Neuronal stem cell (in vitro differentiated cells): ENCODE measurements at regions not wholly inside any gene's neighbourhood (a gene's known extent, or its start where the extent isn't known, plus 50 kb on each side); places are given as distances from the start of the nearest gene placed in this dataset.

Source experiments
- DNase-seq: peaks from one replicate; pipeline ENCODE4 v3.0.0-alpha.2; 2013; ENCODE audit warnings: low spot score
- H2AFZ ChIP-seq: one replicate; pipeline ENCODE4 v1.6.1; 2013; ENCODE audit warnings: mild to moderate bottlenecking, low read length, inconsistent platforms
- H2AK5ac ChIP-seq: 2 replicates; pipeline ENCODE4 v1.6.1; 2013; ENCODE audit warnings: low read depth, mild to moderate bottlenecking, inconsistent platforms, low read length, moderate library complexity, mixed read lengths
- H2BK120ac ChIP-seq: 2 replicates; pipeline ENCODE4 v1.6.1; 2013; ENCODE audit warnings: low read depth, mild to moderate bottlenecking, inconsistent platforms, low read length, moderate library complexity, mixed read lengths
- H2BK12ac ChIP-seq: one replicate; pipeline ENCODE4 v1.6.1; 2013; ENCODE audit warnings: low read length, inconsistent platforms
- H2BK15ac ChIP-seq: 2 replicates; pipeline ENCODE4 v1.6.1; 2013; ENCODE audit warnings: mild to moderate bottlenecking, low read length, inconsistent platforms, mixed read lengths
- H2BK5ac ChIP-seq: one replicate; pipeline ENCODE4 v1.6.1; 2013; ENCODE audit warnings: inconsistent platforms, mild to moderate bottlenecking, low read length, moderate library complexity
- H3K14ac ChIP-seq: one replicate; pipeline ENCODE4 v1.6.1; 2013; ENCODE audit warnings: low read length, inconsistent platforms
- H3K18ac ChIP-seq: 2 replicates; pipeline ENCODE4 v1.6.1; 2013; ENCODE audit warnings: low read length, inconsistent platforms
- H3K23ac ChIP-seq: 2 replicates; pipeline ENCODE4 v1.6.1; 2013; ENCODE audit warnings: low read depth, mild to moderate bottlenecking, mixed read lengths, low read length, inconsistent platforms; ENCODE audit not compliant: poor library complexity
- H3K27ac ChIP-seq: replicated peaks from 3 replicates; pipeline ENCODE4 v1.5.1; 2013; ENCODE audit warnings: low read length, inconsistent platforms
- H3K27me3 ChIP-seq, 3 experiments: 2 replicates each; pipeline ENCODE4 v1.6.1; 2013; ENCODE audit warnings: low read length in 3 of 3, mild to moderate bottlenecking in 2 of 3, inconsistent platforms in 1 of 3, low read depth in 1 of 3, mixed read lengths in 1 of 3, moderate library complexity in 1 of 3; ENCODE audit not compliant: control insufficient read depth in 3 of 3, insufficient read depth in 3 of 3
- H3K36me3 ChIP-seq, 2 donors: replicated peaks in 1 of 2; 2 replicates each; pipeline ENCODE4 v1.6.1; 2013; ENCODE audit warnings: low read length in 2 of 2; ENCODE audit not compliant: control insufficient read depth in 2 of 2, insufficient read depth in 2 of 2
- H3K4ac ChIP-seq: 2 replicates; pipeline ENCODE4 v1.6.1; 2013; ENCODE audit warnings: inconsistent platforms, mild to moderate bottlenecking, low read length, moderate library complexity
- H3K4me1 ChIP-seq, 2 donors: 1 replicate in 1 of 2; 2 replicates in 1 of 2; pipeline ENCODE4 v1.6.1; 2013; ENCODE audit warnings: low read length in 2 of 2, low read depth in 1 of 2; ENCODE audit not compliant: control insufficient read depth in 2 of 2, insufficient read depth in 1 of 2
- H3K4me2 ChIP-seq: one replicate; pipeline ENCODE4 v1.6.1; 2013; ENCODE audit warnings: mild to moderate bottlenecking, low read length, inconsistent platforms; ENCODE audit not compliant: insufficient read depth, poor library complexity, severe bottlenecking
- H3K4me3 ChIP-seq, 2 donors: 2 replicates each; pipeline ENCODE4 v1.5.1; 2013; ENCODE audit warnings: low read length in 2 of 2, mild to moderate bottlenecking in 2 of 2, inconsistent platforms in 1 of 2, moderate library complexity in 1 of 2
- H3K79me1 ChIP-seq: one replicate; pipeline ENCODE4 v1.6.1; 2013; ENCODE audit warnings: low read depth, mild to moderate bottlenecking, inconsistent platforms, low read length, moderate library complexity
- H3K9ac ChIP-seq: one replicate; pipeline ENCODE4 v1.6.1; 2013; ENCODE audit warnings: mild to moderate bottlenecking, low read depth, low read length, inconsistent platforms; ENCODE audit not compliant: poor library complexity
- H3K9me3 ChIP-seq, 2 donors: replicated peaks in 1 of 2; 2 replicates each; pipeline versions ENCODE3 to v1.6.1; 2013; ENCODE audit warnings: low read length in 2 of 2, mild to moderate bottlenecking in 2 of 2, inconsistent platforms in 1 of 2, low read depth in 1 of 2, mixed read lengths in 1 of 2, moderate library complexity in 1 of 2; ENCODE audit not compliant: control insufficient read depth in 2 of 2, insufficient read depth in 1 of 2
- H4K8ac ChIP-seq: one replicate; pipeline ENCODE4 v1.6.1; 2013; ENCODE audit warnings: low read depth, mild to moderate bottlenecking, inconsistent platforms, low read length, moderate library complexity
- H4K91ac ChIP-seq: one replicate; pipeline ENCODE4 v1.6.1; 2013; ENCODE audit warnings: low read length, low read depth, mild to moderate bottlenecking, inconsistent platforms; ENCODE audit not compliant: poor library complexity
- WGBS, 2 donors: extraction: QIAGEN DNeasy Blood & Tissue Kit; methylation state at CpG; one replicate each; pipeline ENCODE4 v1.1.7; 2013; ENCODE audit warnings: missing lambda C conversion rate in 2 of 2, mixed read lengths in 1 of 2; ENCODE audit not compliant: insufficient read length in 2 of 2, insufficient replicate concordance in 1 of 2; ENCODE audit errors: extremely low coverage in 2 of 2; 5-methylcytosine and 5-hydroxymethylcytosine counted together

GRCh38 chr18:55124078-55124763 is 165.0 kb upstream of the CCDC68 start:
- Histone ChIP-seq H3K4me1 (peaks cover 0 to 2% of the 10 kb centered on the region in 2 donors), H3K4me2 (no peak overlapping the region), H2BK12ac (no peak overlapping the region), H2BK15ac (no peak overlapping the region), H2BK120ac (no peak overlapping the region), H3K27me3 (no peaks in the 10 kb centered on the region), H3K27ac (no peak overlapping the region), H4K91ac (no peak overlapping the region), H3K14ac (no peak overlapping the region), H3K4ac (no peak overlapping the region), H4K8ac (no peak overlapping the region), H2AFZ (no peak overlapping the region), H3K79me1 (no peaks in the 10 kb centered on the region), H3K9me3 (no peaks in the 10 kb centered on the region), H2BK5ac (no peak overlapping the region), H3K9ac (no peak overlapping the region), H3K18ac (no peak overlapping the region), H3K36me3 (no peaks in the 10 kb centered on the region), H3K23ac (no peak overlapping the region), H2AK5ac (no peak overlapping the region), H3K4me3 (no peak overlapping the region)
- no peak for DNase-seq
- WGBS, 2 donors = no CpG with 5 or more reads among the region's 4 CpGs

GRCh38 chr18:55123361-55123760 is 164.1 kb upstream of the CCDC68 start:
- Histone ChIP-seq H3K27ac (no peak overlapping the region), H3K14ac (no peak overlapping the region), H3K18ac (no peak overlapping the region), H2BK120ac (no peak overlapping the region), H3K4me2 (no peak overlapping the region), H2BK15ac (no peak overlapping the region), H4K8ac (no peak overlapping the region), H3K4me3 (no peak overlapping the region), H3K23ac (no peak overlapping the region), H3K79me1 (no peaks in the 10 kb centered on the region), H3K4me1 (peaks cover 0 to under 1% of the 10 kb centered on the region in 2 donors), H3K27me3 (no peaks in the 10 kb centered on the region), H2AK5ac (no peak overlapping the region), H3K4ac (no peak overlapping the region), H3K9ac (no peak overlapping the region), H2BK5ac (no peak overlapping the region), H3K9me3 (no peaks in the 10 kb centered on the region), H2AFZ (no peak overlapping the region), H2BK12ac (no peak overlapping the region), H3K36me3 (no peaks in the 10 kb centered on the region), H4K91ac (no peak overlapping the region)
- no peak for DNase-seq

GRCh38 chr18:55121397-55122170 is 162.3 kb upstream of the CCDC68 start:
- no peak overlapping the region for H2BK5ac ChIP-seq
- no CpG with 5 or more reads among the region's 10 CpGs for WGBS, 2 donors
- no peaks in the 10 kb centered on the region for H3K36me3 ChIP-seq
- no peaks in the 10 kb centered on the region for H3K4me1 ChIP-seq
- H3K18ac ChIP-seq = no peak overlapping the region
- H2AK5ac ChIP-seq = no peak overlapping the region
- H3K14ac ChIP-seq = no peak overlapping the region
- H2BK15ac ChIP-seq = no peak overlapping the region
- H3K23ac ChIP-seq = no peak overlapping the region
- no peak overlapping the region for H3K4me3 ChIP-seq
- no peak overlapping the region for H3K4me2 ChIP-seq
- no peak overlapping the region for H2AFZ ChIP-seq
- H3K4ac ChIP-seq = no peak overlapping the region
- H3K27me3 ChIP-seq = no peaks in the 10 kb centered on the region
- no peak overlapping the region for H4K91ac ChIP-seq
- no peak overlapping the region for H4K8ac ChIP-seq
- no peaks in the 10 kb centered on the region for H3K9me3 ChIP-seq
- no peak overlapping the region for H3K27ac ChIP-seq
- H2BK120ac ChIP-seq = no peak overlapping the region
- no peak for DNase-seq
- no peak overlapping the region for H3K9ac ChIP-seq
- no peak overlapping the region for H2BK12ac ChIP-seq
- no peaks in the 10 kb centered on the region for H3K79me1 ChIP-seq

- Histone ChIP-seq H3K14ac (no peak overlapping the region), H2BK120ac (no peak overlapping the region), H3K4me2 (no peak overlapping the region), H3K27me3 (no peaks in the 10 kb centered on the region), H4K8ac (no peak overlapping the region), H2BK15ac (no peak overlapping the region), H3K23ac (no peak overlapping the region), H3K36me3 (no peaks in the 10 kb centered on the region), H3K4me3 (no peak overlapping the region), H4K91ac (no peak overlapping the region), H3K4me1 (no peaks in the 10 kb centered on the region), H2BK12ac (no peak overlapping the region), H3K9ac (no peak overlapping the region), H3K9me3 (no peaks in the 10 kb centered on the region), H2AFZ (no peak overlapping the region), H2BK5ac (no peak overlapping the region), H3K18ac (no peak overlapping the region), H3K4ac (no peak overlapping the region), H3K79me1 (no peaks in the 10 kb centered on the region), H3K27ac (no peak overlapping the region), H2AK5ac (no peak overlapping the region)
- DNase-seq = no peak
Measured at GRCh38 chr18:55120896-55121295, 161.6 kb upstream of the CCDC68 start.
